Breast epithelium (tissue), 4 donors: ENCODE measurements at regions not wholly inside any gene's neighbourhood (a gene's known extent, or its start where the extent isn't known, plus 50 kb on each side); places are given as distances from the start of the nearest gene placed in this dataset.
"Not testable (repeated sequence)": the region's sequence is repeated elsewhere in the genome, so short reads cannot be mapped to it uniquely, and the experiment has no call there.

Source experiments
- DNase-seq, 2 donors: peaks; one replicate each; pipeline ENCODE4 v3.0.0-alpha.2; 2019; ENCODE audit warnings: low spot score in 2 of 2
- H3K27ac ChIP-seq, 2 donors: fragments of 200-600 bp; sonication (generic) in 1 of 2; one replicate each; pipeline ENCODE4 v1.5.1; 2016 to 2019; ENCODE audit warnings: mild to moderate bottlenecking in 1 of 2
- H3K27me3 ChIP-seq, 2 donors: fragments of 200-600 bp; sonication (generic) in 1 of 2; one replicate each; pipeline versions ENCODE4 v1.5.1 to v1.6.0; 2017 to 2019; ENCODE audit warnings: control low read depth in 1 of 2, mild to moderate bottlenecking in 1 of 2
- H3K36me3 ChIP-seq: fragments of 200-600 bp; one replicate; pipeline ENCODE4 v1.5.1; 2019
- H3K4me1 ChIP-seq, 2 donors: fragments of 200-600 bp; sonication (generic); one replicate each; pipeline ENCODE4 v1.5.1; 2016 to 2019; ENCODE audit warnings: control low read depth in 1 of 2
- H3K4me3 ChIP-seq, 3 donors: fragments of 200-600 bp; sonication (generic); 1 replicate in 2 of 3; 2 replicates in 1 of 3; pipeline ENCODE4 v1.5.1; 2016 to 2019; ENCODE audit warnings: mild to moderate bottlenecking in 3 of 3, moderate library complexity in 2 of 3
- H3K9me3 ChIP-seq, 2 donors: fragments of 200-600 bp; sonication (generic) in 1 of 2; one replicate each; pipeline ENCODE4 v1.5.1; 2016 to 2019; ENCODE audit warnings: control low read depth in 1 of 2
- CTCF ChIP-seq, 3 donors: fragments of 450-650 bp; IDR thresholded peaks; one replicate each; pipeline ENCODE4 v1.5.1; 2016 to 2017; ENCODE audit warnings: antibody characterized with exemption in 3 of 3, mild to moderate bottlenecking in 3 of 3, moderate library complexity in 3 of 3
- POLR2A ChIP-seq: fragments of 450-650 bp; IDR thresholded peaks from one replicate; pipeline ENCODE4 v1.6.1; 2016; ENCODE audit warnings: antibody characterized with exemption, mild to moderate bottlenecking, moderate library complexity
- POLR2AphosphoS5 ChIP-seq, 3 donors: sonication (generic); formaldehyde crosslinking; IDR thresholded peaks; one replicate each; pipeline ENCODE4 v1.6.1; 2017; ENCODE audit warnings: antibody characterized with exemption in 3 of 3
- intact Hi-C: fragments of 100-400 bp; cut with DNase I; formaldehyde crosslinking; loops from one replicate; pipeline ENCODE4 v1.15.1; 2023; ENCODE audit warnings: low total_unique reads

GRCh38 chr4:117898496-117898895, 135.8 kb upstream of the NDST3 start:
- H3K9me3 ChIP-seq: no peaks in the 10 kb centered on the region
- no peak overlapping the region for H3K27ac ChIP-seq
- H3K36me3 ChIP-seq: no peaks in the 10 kb centered on the region
- DNase-seq: no peak
- H3K4me3 ChIP-seq: no peak overlapping the region
- H3K4me1 ChIP-seq: no peaks in the 10 kb centered on the region
- intact Hi-C loops: no loop called here
- no peak for TF ChIP-seq CTCF (IDR thresholded peaks at IDR 0.05)
- no peaks in the 10 kb centered on the region for H3K27me3 ChIP-seq

DNA sequence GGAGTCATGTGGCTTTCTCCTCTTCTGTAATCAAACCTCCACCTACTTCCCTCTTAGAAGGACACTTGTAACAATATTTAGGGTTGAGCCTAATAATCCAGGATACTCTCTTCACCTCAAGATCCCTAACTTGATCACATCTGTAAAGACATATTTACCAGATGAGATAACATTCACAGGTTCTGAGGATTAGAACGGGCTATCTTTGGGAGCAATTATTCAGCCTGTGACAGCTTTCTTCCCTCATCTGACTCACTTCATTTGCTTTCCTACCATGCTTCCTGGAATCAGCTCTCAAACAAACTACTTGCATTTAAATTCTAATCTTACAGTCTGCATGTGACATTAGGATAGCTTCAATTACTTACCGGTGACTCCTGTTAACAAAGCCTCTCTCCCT, 133.5 kb upstream of the NDST3 start:
- H3K4me1 ChIP-seq: no peaks in the 10 kb centered on the region
- H3K27ac ChIP-seq: no peak overlapping the region

DNA sequence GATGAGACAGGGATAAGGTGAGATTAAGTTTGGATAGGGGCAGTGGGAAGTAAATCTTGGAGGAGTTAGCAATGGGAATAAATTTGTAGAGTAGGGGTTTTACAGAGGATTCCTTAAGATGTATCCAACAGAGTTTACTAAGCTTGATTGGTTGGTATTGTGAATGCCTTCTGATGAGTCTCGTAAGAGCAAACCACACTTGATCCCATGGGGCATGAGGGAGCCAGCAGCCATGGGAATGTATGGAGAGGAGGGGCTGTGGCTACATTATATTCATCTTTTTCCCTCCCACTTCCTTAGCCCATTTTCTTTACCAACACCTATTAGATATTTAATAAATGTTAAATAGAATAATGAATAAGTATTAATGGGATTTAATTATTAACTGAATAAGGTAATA, 126.6 kb upstream of the NDST3 start:
- no peak for DNase-seq
- Histone ChIP-seq H3K36me3 (no peaks in the 10 kb centered on the region), H3K9me3 (no peaks in the 10 kb centered on the region), H3K4me3 (no peak overlapping the region), H3K4me1 (no peaks in the 10 kb centered on the region), H3K27ac (no peak overlapping the region), H3K27me3 (no peaks in the 10 kb centered on the region)
- no peak for TF ChIP-seq POLR2A
- intact Hi-C loops: no loop called here

More for the DNA sequence above, 133.5 kb upstream of the NDST3 start:
- intact Hi-C loops: no loop called here
- H3K36me3 ChIP-seq: no peaks in the 10 kb centered on the region
- H3K27me3 ChIP-seq: no peaks in the 10 kb centered on the region
- no peak for DNase-seq
- no peaks in the 10 kb centered on the region for H3K9me3 ChIP-seq
- H3K4me3 ChIP-seq: no peak overlapping the region
- TF ChIP-seq POLR2AphosphoS5 (IDR thresholded peaks at IDR 0.05) (no peak), CTCF (IDR thresholded peaks at IDR 0.05) (no peak), POLR2A (no peak)

- no peaks in the 10 kb centered on the region for H3K27me3 ChIP-seq
- intact Hi-C loops: no loop called here
- no peaks in the 10 kb centered on the region for H3K4me1 ChIP-seq
- no peak overlapping the region for H3K27ac ChIP-seq
- H3K9me3 ChIP-seq: peaks cover 0 to 4% of the 10 kb centered on the region in 2 donors
- H3K36me3 ChIP-seq: no peaks in the 10 kb centered on the region
- no peak for TF ChIP-seq POLR2A
- TF ChIP-seq CTCF (IDR thresholded peaks at IDR 0.05): no peak
- no peak for TF ChIP-seq POLR2AphosphoS5 (IDR thresholded peaks at IDR 0.05)
- no peak overlapping the region for H3K4me3 ChIP-seq
- DNase-seq: no peak
These were observed 125.7 kb upstream of the NDST3 start for GRCh38 chr4:117908306-117909207.

DNA sequence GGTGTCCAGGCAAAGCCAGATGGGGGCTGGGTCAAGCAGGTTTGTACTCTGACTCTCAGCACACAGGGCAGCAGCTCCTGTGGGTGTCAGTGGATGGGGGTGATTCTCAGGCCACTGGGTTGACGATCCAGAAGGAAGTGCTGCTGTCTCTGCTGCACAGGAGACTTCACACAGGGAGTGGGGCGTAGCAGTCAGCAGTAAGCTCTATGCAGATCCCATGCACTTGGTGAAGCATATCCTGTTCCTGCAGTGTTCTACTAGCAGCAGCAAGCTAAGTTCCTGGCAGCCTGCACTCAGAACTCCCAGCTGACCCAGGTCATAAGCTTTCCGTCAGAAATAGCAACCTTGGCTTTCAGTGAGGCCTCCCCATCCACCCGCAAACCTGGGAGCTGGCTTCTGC, 117.6 kb upstream of the NDST3 start:
- no peak for DNase-seq
- intact Hi-C loops: no loop called here
- TF ChIP-seq POLR2AphosphoS5 (IDR thresholded peaks at IDR 0.05) (no peak), POLR2A (no peak), CTCF (IDR thresholded peaks at IDR 0.05) (no peak)

DNA sequence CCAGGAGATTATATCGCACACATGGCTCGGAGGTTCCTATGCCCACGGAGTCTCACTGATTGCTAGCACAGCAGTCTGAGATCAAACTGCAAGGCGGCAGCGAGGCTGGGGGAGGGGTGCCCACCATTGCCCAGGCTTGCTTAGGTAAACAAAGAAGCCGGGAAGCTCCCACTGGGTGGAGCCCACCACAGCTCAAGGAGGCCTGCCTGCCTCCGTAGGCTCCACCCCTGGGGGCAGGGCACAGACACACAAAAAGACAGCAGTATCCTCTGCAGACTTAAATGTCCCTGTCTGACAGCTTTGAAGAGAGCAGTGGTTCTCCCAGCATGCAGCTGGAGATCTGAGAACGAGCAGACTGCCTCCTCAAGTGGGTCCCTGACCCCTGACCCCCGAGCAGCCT, 112.0 kb upstream of the NDST3 start:
- not testable (repeated sequence) for H3K27me3 ChIP-seq, H3K9me3 ChIP-seq, H3K36me3 ChIP-seq, H3K4me1 ChIP-seq, H3K4me3 ChIP-seq, H3K27ac ChIP-seq, DNase-seq
- intact Hi-C loops: loop anchor here (10.0 kb wide), 1 partner anchor 452 kb away; no protein-coding TSS in a partner anchor

More for the DNA sequence above, 117.6 kb upstream of the NDST3 start:
- Histone ChIP-seq H3K9me3 (peaks cover 4 to 8% of the 10 kb centered on the region in 2 donors), H3K27ac (no peak overlapping the region), H3K27me3 (no peaks in the 10 kb centered on the region), H3K36me3 (no peaks in the 10 kb centered on the region), H3K4me3 (no peak overlapping the region), H3K4me1 (no peaks in the 10 kb centered on the region)

DNA sequence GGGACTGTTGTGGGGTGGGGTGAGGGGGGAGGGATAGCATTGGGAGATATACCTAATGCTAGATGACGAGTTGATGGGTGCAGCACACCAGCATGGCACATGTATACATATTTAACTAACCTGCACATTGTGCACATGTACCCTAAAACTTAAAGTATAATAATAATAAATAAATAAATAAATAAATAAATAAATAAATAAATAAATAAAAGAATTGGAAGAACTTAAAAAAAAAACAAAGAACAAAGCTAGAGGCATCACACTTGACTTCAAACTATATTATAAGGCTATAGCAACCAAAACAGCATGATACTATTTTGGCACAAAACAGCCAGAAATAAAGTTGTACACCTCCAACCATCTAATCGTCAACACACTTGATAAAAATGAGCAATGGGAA, 106.5 kb upstream of the NDST3 start:
- not testable (repeated sequence) for H3K27ac ChIP-seq, H3K4me3 ChIP-seq, DNase-seq, H3K36me3 ChIP-seq, H3K4me1 ChIP-seq, H3K27me3 ChIP-seq, H3K9me3 ChIP-seq
- intact Hi-C loops: loop anchor here (10.0 kb wide), 1 partner anchor 447 kb away; no protein-coding TSS in a partner anchor
